ENCODE measurements at regions not wholly inside any gene's neighbourhood (a gene's known extent, or its start where the extent isn't known, plus 50 kb on each side); places are given as distances from the start of the nearest gene placed in this dataset.

- H3K79me1 ChIP-seq (ENCODE audit: low read depth in 1 of 2, low read length in 2 of 2) = peaks cover 6 to 30% of the 10 kb centered on the region in 2 experiments; a peak in 3 of 4 replicates
- no peak overlapping the region for H4K5ac ChIP-seq (ENCODE audit: low read depth, low read length)
- H3K9me1 ChIP-seq (ENCODE audit: insufficient read depth, low read length) = peaks cover 3% of the 10 kb centered on the region; the same call in 1 of the 2 replicates
- peaks cover 3% of the 10 kb centered on the region; the same call in 1 of the 2 replicates for H3K36me3 ChIP-seq (ENCODE audit: control insufficient read depth, insufficient read depth, low read length)
- no peak overlapping the region for H2BK20ac ChIP-seq (ENCODE audit: low read depth, low read length)
- no peak for ATAC-seq (ENCODE audit: low read depth)
- TF ChIP-seq CHD1 (IDR thresholded peaks at IDR 0.05; ENCODE audit: low read depth, low read length) (no peak), MXI1 (IDR thresholded peaks at IDR 0.05; ENCODE audit: borderline replicate concordance, low read depth, low read length) (no peak), RFX5 (IDR thresholded peaks at IDR 0.05; ENCODE audit: low read depth, low read length) (no peak)
- peaks cover 2% of the 10 kb centered on the region; the same call in 1 of the 2 replicates for H3K4me1 ChIP-seq (ENCODE audit: control insufficient read depth, insufficient read depth, low read length)
- ChIA-PET POLR2A (ENCODE audit: unreplicated experiment) (no interaction called here), CTCF (no interaction called here)
- intact Hi-C loops (cut with micrococcal nuclease) (no loop called here), in situ Hi-C loops (cut with MboI; ENCODE audit: low sequenced_read_pairs) (no loop called here), dilution Hi-C loops (cut with HindIII; ENCODE audit: low sequenced_read_pairs, unreplicated experiment) (no loop called here)
- H3K18ac ChIP-seq (ENCODE audit: low read depth, low read length) = no peak overlapping the region
- H3K9ac ChIP-seq (ENCODE audit: low read depth, low read length) = no peak overlapping the region
- no peak overlapping the region for H3K56ac ChIP-seq (ENCODE audit: extremely low read depth, insufficient read depth, low read length)
- H3K14ac ChIP-seq (replicated peaks; ENCODE audit: low read depth, low read length) = no peak overlapping the region
- no peaks in the 10 kb centered on the region for H3K9me3 ChIP-seq (ENCODE audit: control insufficient read depth, insufficient read depth, low read length)
- no peak overlapping the region for H2BK120ac ChIP-seq (ENCODE audit: low read depth, low read length)
- no peak overlapping the region for H3K4me3 ChIP-seq (ENCODE audit: insufficient read depth, low read depth, low read length)
- H2BK5ac ChIP-seq (ENCODE audit: low read depth, low read length, poor library complexity, severe bottlenecking) = no peak overlapping the region
- no peak overlapping the region for H2BK15ac ChIP-seq (ENCODE audit: low read depth, low read length)
- H3K4me2 ChIP-seq (ENCODE audit: low read depth, low read length) = no peak overlapping the region
- no peak overlapping the region for H3K4ac ChIP-seq (ENCODE audit: low read depth, low read length)
- no peaks in the 10 kb centered on the region for H4K20me1 ChIP-seq (ENCODE audit: insufficient read depth, low read length)
- H3K23ac ChIP-seq (ENCODE audit: low read depth, low read length) = no peak overlapping the region
- no peak overlapping the region for H2AK5ac ChIP-seq (ENCODE audit: low read depth, low read length)
- no peak for DNase-seq
- H2AK9ac ChIP-seq (replicated peaks; ENCODE audit: low read depth, low read length, poor library complexity) = no peak overlapping the region
- no peak overlapping the region for H4K8ac ChIP-seq (ENCODE audit: low read depth in 2 of 2, low read length in 2 of 2)
- H3K27ac ChIP-seq (ENCODE audit: insufficient read depth, low read length) = no peak overlapping the region
- no peak overlapping the region for H2AFZ ChIP-seq (replicated peaks; ENCODE audit: low read length, poor library complexity)
- no TSS peak for BruUV-seq (replicated peaks)
- no peak overlapping the region for H4K91ac ChIP-seq (ENCODE audit: insufficient read depth, low read depth, low read length)
- no peaks in the 10 kb centered on the region for H3K27me3 ChIP-seq (ENCODE audit: control insufficient read depth, insufficient read depth, low read length)
These were observed 318.4 kb downstream of the KLF12 start for GRCh38 chr13:73815796-73816195.
